ENCODE measurements at regions not wholly inside any gene's neighbourhood (a gene's known extent, or its start where the extent isn't known, plus 50 kb on each side); places are given as distances from the start of the nearest gene placed in this dataset.
"Not testable (repeated sequence)": the region's sequence is repeated elsewhere in the genome, so short reads cannot be mapped to it uniquely, and the experiment has no call there.

DNA sequence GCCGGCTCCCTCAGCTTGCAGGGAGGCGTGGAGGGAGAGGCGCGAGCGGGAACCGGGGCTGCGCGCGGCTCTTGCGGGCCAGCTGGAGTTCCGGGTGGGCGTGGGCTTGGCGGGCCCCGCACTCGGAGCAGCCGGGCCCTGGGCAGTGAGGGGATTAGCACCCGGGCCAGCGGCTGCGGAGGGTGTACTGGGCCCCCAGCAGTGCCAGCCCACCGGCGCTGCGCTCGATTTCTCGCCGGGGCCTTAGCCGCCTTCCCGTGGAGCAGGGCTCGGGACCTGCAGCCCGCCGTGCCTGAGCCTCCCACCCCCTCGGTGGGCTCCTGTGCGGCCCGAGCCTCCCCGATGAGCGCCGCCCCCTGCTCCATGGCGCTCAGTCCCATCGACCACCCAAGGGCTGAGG lies 588.9 kb upstream of the SLC35B3 start:
- not testable (repeated sequence) for DNase-seq (ENCODE audit: low read depth in 2 of 2)

DNA sequence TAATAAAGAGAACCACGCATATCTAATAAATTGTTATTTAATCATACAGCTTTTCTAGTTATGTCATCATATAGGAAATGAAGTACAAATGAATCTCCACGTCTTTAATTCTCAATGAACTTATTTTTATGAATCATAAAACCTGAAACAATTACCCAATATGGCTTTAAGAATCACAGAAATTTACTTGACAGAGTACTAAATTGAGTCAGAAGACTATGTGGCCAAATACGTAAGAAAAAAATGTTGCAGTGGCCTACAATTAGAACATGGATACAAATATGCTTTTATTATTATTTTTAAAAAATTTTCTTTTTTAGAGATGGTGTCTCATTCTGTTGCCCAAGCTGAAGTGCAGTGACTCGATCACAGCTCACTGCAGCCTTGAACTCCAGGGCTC lies 584.7 kb upstream of the SLC35B3 start:
- DNase-seq (ENCODE audit: low read depth in 2 of 2), result no peak

DNA sequence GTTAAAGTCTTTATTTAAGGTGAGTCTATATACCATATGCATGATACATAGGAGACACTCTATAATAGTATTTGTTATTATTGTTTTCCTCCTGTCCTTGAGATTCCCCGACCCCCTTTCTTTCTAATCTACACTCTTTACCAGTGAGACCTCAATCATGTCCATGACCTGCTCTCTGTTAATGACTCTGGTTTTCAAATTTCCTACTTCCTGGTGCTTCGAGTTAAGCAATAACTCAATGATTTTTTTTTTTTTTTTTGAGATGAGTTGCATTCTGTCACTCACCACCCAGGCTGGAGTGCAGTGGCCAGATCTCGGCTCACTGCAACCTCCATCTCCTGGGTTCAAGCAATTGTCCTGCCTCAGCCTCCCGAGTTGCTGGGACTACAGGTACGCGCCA lies 574.6 kb upstream of the SLC35B3 start:
- no peak for DNase-seq (ENCODE audit: low read depth in 2 of 2)

DNA sequence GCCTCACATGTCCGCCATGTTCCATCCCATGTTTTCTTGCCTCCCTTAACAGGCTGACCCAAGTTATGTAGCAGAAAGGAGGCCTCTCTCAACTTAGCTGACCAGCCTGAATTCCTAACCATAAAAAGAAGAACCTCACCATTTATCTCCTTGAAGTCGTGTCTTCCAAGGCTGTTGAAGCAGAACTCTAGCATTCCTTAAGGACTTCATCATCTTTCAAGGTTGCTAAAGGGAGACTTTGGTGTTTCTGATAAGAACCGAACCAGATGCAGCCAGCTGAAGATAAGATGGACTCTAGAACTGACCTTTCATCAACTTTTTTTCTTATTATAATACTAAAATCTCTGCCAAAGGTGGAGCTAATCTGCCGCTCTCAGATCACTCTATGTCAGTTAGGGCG lies 571.7 kb upstream of the SLC35B3 start:
- DNase-seq (ENCODE audit: low read depth in 2 of 2), result no peak

DNA sequence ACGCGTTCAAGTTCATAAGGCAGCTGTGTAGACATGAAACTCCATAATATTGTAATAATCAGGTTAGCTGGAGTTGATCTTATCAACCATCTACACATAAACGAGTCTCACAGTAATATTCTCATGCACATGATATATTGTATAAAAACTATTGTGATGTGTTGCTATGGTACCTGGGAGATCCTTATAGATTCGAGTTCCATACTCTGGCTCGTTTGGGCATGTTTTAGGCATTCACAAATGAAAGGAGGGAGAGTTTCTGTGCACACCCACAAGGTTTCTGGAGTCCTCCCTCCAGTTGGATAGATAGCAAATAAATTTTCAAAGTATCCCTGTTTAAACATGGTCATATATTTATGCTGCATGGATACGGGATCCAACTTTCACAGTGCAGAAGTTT lies 567.5 kb upstream of the SLC35B3 start:
- no peak for DNase-seq (ENCODE audit: low read depth in 2 of 2)

DNA sequence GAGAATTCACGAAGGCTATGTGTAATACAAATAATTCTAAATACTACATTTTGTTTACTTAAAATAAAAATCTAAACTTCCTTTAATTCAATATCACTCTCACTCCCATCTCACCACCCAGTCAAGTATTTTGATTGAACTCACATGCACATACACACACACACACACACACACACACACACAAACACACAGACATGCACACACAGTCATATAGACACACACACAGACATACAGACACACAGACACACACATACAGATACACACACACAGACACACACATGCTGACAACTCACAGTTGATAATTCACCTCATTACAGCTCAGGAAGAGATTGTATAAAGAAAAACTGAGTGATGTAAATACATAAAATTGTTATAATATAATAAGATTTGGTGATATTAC lies 559.8 kb upstream of the SLC35B3 start:
- no peak for DNase-seq (ENCODE audit: low read depth in 2 of 2)

DNA sequence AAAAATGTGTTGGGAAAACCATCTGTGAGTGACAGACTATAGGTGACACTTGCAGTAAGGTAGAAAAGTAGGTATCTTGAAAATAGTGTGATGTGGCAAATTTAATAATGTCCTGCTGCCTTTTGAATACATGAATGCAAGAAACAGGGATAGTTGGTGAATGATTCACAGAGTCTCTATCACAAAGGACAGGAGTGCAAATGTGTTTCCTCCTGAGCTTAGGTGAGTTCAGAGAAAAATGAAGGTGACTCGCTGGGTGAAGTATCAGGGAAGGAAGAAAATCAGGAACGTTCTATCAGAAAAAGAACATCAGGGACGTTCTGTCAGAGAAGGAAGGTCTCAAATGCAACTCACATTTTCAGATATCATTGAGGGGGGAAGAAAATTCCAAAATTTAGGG lies 557.8 kb upstream of the SLC35B3 start:
- no peak for DNase-seq (ENCODE audit: low read depth in 2 of 2)

DNA sequence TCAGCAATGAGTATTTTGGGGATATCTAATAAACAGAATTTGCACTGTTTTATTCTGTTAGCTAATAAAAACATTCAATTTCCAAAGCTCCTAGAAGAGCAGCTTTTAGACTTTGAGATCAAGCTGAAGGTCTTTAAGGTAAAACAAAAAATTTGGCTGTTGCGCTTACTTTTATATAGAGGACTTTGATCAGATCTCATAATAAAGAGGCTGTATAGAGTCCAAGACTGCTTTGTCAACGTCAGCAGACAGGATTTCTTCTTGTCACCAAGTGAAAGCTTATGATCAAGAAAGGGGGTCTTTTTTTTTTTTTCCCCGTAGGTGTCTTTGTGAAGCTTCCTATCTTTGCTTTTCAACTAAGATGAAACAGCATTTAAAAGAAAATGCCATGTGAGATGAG lies 556.5 kb upstream of the SLC35B3 start:
- DNase-seq (ENCODE audit: low read depth in 2 of 2), result no peak

DNA sequence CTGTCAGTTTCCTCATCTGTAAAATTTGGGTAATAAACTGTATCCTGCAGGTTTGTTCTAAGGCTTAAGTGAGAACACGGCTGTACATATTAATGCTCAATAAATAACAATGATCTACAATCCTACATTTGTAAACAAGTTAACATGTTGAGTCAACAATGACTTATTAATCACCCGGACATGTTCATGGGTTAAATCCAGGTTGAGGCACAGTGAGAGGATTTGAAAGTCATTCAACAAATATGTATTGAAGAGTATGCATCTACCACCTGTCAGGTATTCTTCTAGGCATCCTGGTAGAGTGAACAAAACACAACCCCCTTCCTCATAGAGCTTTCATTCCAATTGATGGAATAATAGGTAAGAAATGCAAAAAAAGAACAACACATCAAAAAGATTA lies 554.7 kb upstream of the SLC35B3 start:
- no peak for DNase-seq (ENCODE audit: low read depth in 2 of 2)

DNA sequence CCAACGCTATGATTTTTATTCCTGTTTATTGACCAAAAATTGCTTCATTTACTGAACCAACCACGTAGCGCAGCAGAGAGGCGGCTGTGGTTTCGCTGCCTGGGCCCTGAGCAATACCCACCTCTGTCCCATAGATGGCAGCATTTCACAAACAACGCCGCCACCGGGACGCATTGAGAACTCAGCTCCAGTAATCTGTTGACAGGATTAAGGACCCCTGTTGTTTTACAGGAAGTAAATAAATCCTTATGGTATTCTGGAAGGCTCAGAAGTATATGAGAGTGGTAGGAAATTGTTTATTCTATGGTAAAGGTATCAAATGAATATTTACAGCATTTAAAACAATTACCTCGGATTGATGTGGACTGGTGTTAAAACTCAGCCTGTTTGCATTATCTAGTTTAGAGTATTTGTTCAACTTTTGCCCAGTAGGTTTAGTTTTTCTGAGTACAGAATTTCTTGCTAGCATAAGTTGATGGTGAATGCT lies 547.9 kb upstream of the SLC35B3 start:
- DNase-seq (ENCODE audit: low read depth in 2 of 2), result peak in 1 of 2 donors; percentile 27

DNA sequence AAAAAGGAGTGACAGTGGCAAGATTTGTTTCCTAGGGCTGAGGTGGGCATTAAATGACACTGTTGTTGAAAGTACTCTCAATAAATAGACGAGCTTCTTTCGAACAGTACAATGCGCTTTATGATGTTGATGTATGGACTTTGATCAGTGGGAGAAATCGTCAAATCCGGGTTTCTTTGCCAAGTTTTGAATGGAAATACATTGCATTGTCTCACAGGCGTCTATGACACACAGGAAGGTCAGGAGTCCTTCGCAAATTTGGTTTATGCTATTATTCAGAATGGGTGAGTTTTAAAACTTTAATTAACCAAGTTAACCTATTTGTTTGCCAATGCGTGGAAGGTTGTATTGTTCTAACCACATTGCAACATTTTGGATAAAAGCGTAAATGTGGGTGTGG lies 547.3 kb upstream of the SLC35B3 start:
- no peak for DNase-seq (ENCODE audit: low read depth in 2 of 2)

DNA sequence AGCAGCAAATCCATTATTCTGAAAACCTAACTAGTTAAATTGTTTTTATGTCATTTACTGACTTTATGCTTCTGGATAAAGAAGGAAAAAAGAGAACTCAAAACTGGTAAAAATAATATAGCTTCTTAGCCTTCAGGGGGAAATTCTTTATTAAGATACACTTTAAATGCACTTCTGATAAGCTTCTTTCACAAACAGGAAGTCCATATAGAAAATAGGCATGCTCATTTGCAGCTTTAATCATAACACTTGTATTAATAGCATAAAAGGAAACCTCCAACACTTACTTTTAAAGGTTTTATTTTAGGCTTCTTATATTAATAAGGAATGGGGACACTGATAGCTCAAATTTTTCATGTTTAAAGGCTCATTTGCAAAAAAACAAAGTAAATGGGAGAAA lies 538.0 kb upstream of the SLC35B3 start:
- DNase-seq (ENCODE audit: low read depth in 2 of 2), result no peak

DNA sequence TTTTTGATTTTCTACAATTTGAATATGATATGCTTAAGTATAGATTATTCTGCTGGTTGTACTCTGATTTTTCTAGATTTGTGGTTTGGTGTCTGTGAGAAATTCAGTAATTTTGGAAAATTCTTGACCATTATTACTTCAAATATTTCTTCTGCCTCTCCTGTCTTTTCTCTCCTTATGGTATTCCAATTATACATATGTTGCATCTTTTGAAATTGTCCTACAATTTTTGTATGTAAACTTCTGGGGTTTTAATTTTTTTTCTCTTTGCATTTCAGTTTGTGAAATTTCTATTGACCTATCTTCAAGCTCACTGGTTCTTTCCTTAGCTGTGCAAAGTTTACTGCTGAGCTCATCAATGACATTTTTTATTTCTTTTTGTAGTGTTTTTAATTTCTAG lies 534.4 kb upstream of the SLC35B3 start:
- DNase-seq (ENCODE audit: low read depth in 2 of 2), result no peak

DNA sequence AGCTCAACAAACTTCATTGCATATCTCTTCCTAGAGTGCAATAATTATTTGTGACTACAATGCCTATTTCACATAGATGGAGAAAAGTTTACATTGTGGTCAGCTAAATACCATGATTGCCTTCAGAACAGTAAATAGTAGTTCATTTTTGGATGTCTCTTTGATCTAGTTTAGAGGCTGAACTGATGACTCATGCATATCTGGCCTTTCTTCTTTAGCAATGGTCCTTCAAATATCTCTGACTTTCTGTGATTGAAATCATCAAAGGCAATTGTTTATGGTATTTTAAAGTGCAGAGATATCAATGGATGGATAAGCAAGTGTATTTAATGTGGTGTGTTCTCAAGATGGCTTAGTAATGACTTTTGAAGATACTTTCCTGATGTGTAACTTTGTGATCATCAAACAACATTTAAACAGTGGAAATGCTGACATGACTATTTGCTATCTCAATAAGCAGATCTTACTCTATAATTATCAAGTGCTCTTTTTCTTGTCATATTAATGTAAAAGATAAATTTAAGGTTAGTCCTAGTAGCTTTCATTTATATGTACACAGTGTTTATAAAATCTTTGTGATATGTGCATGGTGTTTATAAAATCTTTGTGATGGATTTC lies 523.7 kb upstream of the SLC35B3 start:
- DNase-seq (ENCODE audit: low read depth in 2 of 2), result no peak

DNA sequence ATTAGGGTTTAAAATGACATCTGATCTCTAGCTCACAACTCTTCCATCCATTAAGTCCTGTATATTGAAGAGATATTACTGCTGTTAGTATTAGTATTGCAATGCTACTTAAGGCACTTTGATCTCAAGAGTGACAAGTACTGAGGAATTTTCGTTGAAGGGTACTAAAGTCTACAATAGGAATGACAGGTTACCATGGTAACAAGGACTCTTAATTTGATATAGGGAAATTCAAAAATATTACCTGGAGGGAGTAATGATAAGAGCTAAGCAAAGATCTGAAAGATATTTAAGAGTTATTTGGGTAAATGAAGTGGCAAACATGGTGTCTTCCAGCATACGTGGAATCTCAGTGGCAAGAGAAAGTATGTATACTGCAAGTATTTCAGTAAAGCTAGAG lies 518.0 kb upstream of the SLC35B3 start:
- DNase-seq (ENCODE audit: low read depth in 2 of 2), result no peak

DNA sequence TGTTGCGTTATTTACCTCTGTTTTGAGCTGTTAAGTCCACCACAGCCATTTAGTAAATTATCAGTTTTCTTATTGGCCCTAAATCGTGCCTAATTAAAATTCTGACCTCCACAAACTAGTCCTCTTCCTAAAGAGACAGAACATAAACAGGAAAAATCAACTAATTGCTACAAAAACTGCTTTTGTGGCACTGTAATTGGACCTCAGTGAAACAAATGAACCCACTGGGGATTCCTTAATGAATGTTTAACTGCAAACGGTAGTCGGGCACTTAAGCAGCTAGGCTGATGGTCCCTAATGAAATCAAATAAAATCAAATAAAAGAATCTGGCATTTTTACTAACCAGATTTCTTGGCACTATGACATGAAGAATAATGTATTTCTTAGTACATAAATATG lies 513.4 kb upstream of the SLC35B3 start:
- DNase-seq (ENCODE audit: low read depth in 2 of 2), result no peak

DNA sequence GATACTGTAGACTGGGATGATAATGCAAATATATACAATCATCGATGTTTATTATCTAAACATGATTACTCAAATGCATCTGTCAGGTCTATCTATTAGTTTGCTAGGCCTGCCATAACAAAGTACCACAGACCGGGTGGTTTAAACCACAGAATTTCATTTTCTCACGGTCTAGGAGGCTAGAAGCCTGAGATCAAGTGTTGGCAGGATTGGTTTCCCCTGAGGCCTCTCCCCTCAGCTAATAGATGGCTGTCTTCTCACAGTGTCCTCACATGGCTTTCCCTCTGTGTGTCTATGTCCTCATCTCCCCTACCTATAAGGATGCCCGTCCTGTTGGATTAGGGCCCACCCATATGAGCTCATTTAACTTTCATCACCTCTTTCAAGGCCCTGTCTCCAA lies 512.6 kb upstream of the SLC35B3 start:
- DNase-seq (ENCODE audit: low read depth in 2 of 2), result no peak

DNA sequence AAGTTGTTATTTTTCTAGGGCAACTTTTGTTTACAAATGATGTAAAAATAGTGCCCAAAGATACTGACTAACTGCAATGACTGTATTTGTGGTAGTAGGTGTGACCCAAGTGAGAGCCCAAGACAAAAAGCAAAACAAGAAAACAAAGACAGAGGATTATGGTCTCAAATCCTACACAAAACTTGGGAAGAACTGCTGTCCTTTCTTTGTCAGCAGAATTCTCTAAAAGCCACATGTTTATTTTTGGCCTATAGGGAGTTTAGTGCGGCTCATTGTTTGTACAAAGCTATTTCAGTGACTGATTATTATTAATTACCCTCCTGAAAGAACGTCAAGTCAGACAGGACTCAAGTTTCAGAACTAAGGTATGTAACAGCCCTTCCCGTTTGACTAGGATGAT lies 509.2 kb upstream of the SLC35B3 start:
- no peak for DNase-seq (ENCODE audit: low read depth in 2 of 2)

DNA sequence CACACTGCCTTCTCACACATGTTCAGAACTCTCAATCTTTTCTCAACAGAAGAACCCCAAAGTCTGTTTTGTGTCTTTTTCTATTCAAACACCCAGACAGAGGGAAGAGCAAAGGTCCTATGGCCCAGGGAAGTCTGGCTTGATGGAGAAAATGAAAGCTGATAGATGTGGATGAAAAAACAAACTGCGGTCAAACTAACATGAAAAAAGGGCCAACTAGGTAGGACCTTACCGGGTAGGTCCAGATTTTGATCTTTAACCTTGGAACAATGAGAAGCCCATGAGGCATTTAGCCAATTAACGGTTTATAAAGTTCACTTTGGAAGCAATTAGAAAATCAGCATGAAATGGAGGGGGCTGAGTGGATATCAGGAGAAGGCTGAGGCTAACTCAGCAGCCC lies 507.7 kb upstream of the SLC35B3 start:
- DNase-seq (ENCODE audit: low read depth in 2 of 2), result no peak

DNA sequence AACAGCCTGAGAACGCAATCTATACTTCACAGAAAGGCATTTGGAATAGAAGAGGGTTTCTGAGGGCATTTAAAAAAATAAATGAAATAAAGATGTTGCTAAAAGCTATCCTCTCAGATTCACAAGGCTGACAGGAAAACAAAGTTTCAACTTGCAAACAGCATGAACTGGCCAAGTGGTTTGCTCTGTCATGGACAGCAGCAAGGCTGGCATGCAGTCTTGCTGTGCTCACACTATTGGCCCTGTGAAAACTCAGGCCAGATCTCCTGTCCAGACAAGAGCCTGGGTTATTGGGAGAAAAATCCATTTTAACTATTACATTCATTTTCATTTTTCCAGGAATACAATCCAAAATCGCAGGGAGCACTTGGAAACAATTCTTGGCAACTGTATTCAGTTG lies 506.2 kb upstream of the SLC35B3 start:
- DNase-seq (ENCODE audit: low read depth in 2 of 2), result no peak

DNA sequence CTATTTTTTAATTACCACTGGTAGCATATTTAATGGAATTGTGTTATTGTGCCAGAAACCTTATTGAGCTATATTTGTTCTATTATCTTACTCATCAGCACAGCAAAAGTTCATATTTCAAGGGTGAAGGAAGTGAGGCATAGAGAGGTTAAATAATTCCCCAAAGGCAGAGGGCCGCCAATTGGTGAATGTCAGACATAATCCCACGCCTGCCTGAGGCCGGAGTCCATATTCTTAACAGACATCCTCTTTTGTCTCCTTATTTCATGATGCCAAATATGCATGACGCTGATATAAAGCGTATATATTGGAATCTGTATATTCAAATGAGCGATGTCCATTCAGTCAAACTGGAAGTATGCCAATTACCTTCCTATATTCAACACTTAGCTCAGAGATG lies 505.0 kb upstream of the SLC35B3 start:
- DNase-seq (ENCODE audit: low read depth in 2 of 2), result no peak

DNA sequence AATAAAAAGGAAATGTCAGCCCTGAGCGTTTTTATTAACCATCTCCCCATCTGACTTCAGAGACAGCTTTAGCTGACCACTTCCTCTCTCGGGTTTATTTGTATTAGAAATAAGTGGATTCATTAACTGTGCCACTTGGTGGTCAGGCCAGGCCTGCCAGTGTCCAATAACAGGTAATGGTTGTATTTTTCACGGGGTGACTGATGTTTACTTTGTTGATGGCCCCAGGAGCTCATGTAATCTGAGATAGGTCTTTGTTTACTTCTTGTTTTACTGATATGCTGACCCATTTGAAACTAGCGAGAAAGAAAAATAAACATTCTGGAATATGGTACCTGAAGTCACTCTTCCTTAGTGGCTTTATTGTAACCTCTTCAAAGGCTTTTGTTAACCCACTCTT lies 504.3 kb upstream of the SLC35B3 start:
- no peak for DNase-seq (ENCODE audit: low read depth in 2 of 2)

DNA sequence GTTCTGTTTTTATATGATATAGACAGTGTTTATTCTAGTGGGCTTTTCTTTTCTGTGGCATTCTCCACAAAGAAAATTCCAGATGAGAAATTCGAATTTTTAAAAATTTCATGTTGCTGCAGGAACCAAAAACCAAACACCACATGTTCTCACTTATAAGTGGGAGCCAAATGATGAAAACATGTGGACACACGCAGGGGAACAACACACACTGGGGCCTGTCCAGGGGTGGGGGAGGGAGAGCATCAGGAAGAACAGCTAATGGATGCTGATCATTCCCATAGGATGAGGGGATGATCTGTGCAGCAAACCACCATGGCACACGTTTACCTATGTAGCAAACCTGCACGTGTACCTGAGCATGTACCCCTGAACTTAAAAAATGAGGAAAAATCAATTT lies 499.0 kb upstream of the SLC35B3 start:
- no peak for DNase-seq (ENCODE audit: low read depth in 2 of 2)

DNA sequence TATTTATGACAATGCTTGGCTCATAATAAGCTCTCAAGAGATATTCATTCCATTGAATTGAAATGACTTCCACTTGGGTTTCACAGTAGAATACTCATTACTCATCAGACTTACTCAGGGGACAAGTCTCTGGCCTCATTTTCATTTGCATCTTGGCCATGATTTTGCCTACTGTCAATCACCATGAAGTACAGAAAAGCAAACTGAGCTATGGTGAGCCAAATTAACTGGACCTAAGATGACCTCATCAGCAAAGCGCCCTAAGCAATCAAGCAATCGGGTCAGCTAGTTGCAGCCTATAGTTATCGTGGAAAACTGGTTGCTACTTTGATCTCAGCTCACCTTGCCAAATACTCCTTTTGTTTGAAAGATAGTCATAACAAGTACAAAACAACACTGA lies 494.7 kb upstream of the SLC35B3 start:
- no peak for DNase-seq (ENCODE audit: low read depth in 2 of 2)

DNA sequence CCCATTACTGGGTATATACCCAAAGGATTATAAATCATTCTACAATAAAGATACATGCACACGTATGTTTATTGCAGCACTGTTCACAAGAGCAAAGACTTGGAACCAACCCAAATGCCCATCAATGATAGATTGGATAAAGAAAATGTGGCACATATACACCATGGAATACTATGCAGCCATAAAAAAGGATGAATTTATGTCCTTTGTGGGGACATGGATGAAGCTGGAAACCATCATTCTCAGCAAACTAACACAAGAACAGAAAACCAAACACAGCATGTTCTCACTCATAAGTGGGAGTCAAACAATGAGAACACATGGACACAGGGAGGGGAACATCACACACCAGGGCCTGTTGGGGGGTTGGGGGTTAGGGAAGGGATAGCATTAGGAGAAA lies 484.9 kb upstream of the SLC35B3 start:
- not testable (repeated sequence) for DNase-seq (ENCODE audit: low read depth in 2 of 2)
